Stimulated activated CD4-positive, alpha-beta T cell treated with anti-CD3 and anti-CD28 coated beads, Interleukin-15, amount 100 ng/mL, for 24 hours (primary cell): ENCODE measurements at regions not wholly inside any gene's neighbourhood (a gene's known extent, or its start where the extent isn't known, plus 50 kb on each side); places are given as distances from the start of the nearest gene placed in this dataset.

Experiments used
- DNase-seq: peaks from one replicate; pipeline ENCODE4 v3.0.0-alpha.2; 2020

DNA sequence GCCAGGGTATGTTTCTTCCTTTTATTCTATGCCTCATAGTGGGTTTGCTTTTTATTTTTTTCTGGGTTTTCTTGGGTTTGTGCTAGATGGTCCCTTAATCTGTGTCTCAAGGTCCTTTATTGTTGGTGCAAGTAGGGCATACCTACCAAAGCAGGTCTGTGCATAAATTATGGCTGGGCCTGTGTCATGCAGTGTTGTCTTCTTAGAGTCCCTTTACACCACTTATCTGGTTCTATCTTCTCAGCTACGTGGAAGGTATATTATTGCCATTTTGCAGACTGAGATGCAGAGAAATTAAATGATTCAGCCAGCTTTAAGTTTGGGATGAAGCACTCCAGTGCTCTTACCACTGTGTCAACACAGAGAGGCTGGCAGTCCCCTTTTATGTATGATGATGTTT lies 293.5 kb upstream of the SOX2 start:
- DNase-seq, result no peak

DNA sequence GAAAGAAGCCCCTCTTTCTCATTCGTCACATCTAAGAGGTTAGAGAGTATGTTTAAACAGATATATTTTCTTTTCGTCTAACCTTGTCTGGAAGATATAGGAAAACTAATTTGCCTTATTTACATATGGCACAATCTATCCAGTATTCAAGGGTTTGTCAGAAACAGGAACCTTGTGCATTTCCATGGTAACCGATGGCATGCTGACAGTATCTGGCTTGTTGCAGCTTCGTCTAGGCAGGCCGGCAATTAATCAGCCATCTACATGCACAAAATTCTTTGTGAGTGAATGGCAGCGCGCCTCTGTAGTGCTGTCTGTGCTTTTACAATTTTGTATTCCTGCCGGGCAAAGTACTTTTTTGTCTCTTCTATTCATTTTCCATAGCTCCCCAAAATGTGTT lies 294.0 kb upstream of the SOX2 start:
- no peak for DNase-seq

DNA sequence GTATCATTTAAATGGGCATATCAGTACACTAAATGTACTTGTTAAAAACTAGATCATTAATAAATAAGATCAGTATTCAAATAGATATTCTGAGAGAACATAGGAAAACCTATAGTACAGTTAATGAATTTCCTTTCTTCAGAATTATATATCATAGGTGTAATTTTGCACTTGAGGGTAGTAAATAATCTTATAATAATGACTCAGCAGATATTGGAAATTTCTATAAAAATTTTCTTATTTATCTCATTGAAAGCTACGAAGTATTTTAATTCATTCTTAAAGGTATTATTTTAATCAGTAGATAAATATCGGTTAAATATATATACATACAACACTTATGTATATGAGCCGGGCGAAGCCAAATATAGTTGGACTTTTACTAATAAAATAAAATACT lies 300.9 kb upstream of the SOX2 start:
- no peak for DNase-seq

DNA sequence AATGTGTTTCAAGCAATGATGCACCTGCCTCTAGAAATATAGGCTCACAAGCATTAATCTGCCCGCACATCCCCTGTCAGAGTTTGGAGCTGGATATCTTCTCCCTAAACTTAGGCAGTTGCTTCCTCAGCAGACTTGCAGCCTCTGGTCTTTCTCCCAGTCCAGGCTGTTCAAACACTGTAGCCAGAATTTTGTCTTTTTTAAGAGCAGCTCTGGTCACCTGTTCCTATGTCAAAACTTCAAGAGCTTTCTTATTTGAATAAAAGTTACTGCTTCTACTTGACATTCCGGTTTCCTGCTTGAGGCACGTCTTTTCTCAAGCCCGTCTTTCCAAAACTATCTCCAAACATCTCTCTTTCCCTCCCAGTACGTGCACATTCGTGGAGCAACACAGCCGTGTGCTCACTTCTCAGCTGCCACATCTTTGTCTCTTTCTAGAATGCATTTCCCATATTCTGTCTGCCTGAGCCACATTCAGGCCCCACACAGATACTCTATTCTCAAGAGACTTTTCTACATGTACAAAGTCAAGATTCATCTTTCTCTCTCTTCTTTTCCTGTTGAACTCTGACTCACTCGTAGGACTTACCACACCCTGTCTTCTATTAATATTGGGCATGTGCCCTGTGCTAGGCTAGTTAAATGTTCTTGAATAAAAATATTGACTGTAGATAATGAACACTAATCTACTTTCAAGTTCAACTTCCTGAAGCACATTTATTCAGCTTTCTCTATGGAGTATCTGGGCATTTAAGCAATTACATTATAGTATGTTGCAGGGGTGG lies 307.7 kb upstream of the SOX2 start:
- no peak for DNase-seq

DNA sequence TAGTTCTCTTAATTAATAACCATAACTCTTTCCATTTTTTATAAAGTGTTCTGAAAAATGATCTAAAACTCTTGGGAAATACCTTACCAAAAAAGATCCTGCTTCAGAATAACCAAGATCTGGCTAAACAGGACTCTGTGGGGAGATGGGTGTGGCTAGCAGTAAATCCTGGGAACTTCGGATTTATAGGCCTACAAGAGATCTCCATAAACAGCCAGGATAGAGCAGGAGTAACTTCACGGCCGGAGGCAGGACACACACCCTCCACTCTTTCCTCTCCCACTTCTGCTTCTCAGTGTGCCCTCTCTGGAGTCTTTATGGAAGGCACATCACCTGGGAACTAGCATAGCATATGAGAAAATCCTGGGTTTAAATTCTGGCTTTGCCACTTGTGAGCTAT lies 309.4 kb upstream of the SOX2 start:
- no peak for DNase-seq

DNA sequence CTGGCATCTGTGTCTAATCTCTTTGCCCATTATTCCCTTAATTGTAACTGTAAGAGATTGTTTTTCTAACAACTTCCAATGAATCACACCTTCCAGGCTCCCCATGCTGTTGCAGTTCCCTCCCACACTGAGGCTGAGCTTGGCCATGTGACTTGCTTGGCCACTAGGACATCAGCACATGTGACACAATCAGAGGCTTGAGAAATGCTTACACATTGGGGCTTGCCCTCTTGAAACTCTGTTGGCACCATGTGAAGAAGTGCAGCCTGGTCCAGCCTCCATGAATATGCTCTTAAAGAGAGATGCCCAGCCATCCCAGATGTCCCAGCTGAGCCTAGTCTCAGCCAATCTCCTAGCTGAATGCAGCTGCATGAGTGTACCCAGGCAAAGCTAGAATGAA lies 326.8 kb upstream of the SOX2 start:
- no peak for DNase-seq

DNA sequence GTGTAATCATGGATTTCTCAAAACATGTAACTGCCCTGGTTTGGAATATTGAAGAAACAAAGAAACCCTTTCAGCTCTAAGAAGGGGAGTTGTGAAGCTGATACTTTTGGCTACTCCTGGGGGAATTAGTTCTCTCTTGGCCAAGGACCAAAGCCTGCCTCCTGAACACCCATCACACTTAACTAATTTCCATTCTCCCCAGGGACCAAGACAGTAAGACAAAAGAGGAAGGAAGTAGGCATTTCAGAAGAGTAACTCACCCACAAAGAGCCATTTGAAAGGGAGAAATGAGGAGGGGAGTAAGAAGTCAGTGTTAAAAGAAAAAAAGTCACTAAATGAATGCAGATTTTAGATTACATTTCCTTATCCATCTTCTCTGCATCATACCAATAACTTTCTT lies 328.0 kb upstream of the SOX2 start:
- DNase-seq, result no peak

DNA sequence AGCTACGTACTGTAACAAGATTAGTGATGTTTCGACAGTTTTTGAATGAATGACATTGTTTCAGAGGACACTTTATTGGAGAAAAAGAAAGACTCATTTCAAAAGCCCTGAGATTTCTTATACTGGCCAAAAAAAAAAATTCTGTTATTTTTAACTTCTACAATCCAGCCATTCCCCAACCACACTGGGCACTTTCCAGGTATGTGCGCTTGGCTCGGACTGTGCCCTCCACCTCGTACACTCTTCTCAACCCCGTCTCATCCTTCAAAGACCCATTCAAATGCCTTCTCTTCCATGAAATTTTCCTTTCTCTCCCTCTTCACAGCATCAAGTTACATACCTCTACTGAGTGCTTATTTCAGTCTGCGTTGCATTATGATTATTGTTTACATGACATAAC lies 328.5 kb upstream of the SOX2 start:
- DNase-seq, result no peak

DNA sequence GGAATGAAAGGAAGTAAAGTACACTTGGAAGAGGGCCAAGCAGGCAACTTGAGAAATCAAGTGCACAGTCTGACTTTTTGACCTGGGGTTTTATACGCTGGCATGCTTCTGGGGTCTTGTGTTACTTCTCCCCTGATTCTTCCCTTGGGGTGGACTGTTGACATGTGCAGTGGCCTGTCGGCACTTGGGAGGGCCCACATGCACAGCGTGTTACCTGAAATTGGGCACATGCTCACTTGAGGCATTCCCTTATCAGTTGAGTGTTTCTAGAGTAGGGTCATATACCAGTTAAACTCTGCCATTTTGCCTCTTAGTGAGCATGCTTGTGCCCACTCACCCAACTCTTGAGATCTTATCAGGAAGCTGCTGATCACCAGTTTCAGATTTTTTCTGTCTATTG lies 329.1 kb upstream of the SOX2 start:
- no peak for DNase-seq

DNA sequence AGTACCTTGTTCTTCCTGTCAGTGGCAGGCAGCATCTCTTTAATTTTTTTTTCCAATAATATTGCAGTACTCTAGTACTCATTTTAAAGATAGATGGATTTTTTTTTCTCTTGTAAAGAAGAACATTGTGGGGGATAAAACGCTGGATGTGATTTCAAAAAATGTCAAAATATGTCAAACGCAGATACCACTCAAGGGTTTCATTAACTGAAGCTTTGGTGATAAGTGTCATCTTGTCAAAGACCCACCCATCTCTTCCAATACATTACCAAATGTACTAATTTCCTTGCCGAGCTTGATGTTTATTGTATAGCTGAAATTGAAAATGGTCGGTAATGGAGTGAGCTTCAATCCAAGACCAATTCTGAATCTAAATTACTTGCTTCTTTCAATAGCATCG lies 332.4 kb upstream of the SOX2 start:
- DNase-seq, result no peak

DNA sequence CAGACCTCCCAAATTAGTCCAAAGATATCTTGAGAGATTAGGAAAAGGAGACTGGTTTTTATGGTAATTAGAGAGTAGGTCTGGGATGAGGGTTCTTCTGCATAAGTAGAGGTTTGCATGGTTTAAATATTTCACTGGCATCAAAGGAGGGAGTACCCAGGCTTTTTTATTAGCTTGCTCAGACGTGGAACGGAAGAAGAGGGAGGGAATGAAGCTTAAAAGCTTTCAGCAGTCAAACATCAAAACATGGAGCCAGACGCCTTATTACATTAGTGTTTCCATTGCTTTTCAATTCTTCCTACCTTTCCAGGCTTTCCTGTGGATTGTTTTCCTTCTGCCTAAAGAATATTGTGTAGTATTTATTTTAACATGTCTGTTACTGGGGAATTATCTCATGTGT lies 342.1 kb upstream of the SOX2 start:
- DNase-seq, result no peak

DNA sequence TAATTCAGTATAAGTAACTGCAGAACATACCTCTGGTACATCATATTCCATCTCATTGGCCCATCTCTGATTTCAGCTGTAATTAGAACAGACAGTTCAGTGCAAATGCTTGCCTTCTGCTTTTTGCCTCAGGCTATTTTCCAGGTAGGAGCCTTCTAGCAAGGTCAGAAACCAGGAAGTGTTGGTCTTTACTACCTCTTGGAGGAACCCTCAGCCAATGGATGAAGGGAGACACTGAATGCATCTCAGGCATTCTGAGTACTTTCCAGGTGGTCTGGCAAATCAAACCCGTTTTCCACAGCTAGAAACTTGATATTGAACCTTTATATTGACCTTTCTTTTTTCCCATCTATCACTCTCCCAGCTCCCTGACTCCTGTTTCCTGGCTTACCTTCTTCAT lies 348.5 kb upstream of the SOX2 start:
- DNase-seq, result no peak

DNA sequence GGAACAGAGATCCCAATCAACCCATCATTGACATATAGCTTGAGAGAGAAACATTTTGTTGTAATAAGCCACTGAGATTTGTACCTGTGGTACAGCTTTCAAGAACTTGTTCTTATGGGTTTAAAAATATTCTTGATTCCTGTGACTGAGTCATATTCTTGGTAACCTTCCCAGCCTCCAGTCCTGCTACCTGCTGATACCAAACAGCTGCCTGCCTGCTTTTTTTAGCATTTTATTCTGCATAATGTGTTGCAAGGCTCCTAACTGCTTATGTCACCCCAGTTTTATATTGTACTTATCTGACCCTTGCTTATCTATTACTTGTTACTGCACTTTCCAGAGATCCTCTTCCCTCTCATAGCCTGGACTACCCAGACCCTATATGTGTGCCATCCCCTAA lies 349.3 kb upstream of the SOX2 start:
- DNase-seq, result no peak

DNA sequence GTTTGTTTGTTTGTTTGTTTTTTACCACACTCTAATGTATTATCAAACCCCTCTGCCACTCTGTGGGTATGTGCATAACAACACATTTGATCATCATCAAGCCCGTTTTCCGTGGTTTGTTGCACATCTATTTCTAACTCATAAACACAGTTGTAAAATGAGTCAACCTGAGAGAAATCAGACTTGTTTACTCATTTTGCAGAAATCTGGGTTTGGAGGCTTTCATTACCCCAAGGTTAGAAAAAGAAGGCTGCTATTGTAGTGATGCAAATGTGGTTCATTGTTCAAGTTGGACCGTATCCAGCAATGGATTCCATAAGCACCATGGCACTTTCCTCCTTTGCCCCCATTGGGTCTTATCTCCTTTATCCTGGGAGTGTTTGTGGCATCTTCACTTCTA lies 353.2 kb upstream of the SOX2 start:
- no peak for DNase-seq

DNA sequence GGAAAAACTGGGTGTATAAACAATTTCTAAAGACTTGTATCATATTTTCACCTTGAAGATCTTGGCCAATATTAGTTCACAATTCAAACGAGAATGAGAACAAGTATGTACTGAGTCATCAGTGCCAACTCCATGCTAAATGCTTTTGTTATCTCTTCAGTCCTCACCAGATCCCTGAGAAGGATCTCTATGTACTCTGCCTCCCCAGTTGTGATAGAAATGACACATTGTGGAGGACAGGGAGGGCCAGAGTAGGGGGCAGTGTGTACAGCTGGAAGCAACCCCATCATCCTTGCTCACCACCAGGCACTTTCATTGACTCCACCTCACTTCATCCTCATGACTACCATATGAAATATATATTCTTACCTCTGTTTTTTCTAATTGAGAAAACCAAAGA lies 353.7 kb upstream of the SOX2 start:
- DNase-seq, result no peak

DNA sequence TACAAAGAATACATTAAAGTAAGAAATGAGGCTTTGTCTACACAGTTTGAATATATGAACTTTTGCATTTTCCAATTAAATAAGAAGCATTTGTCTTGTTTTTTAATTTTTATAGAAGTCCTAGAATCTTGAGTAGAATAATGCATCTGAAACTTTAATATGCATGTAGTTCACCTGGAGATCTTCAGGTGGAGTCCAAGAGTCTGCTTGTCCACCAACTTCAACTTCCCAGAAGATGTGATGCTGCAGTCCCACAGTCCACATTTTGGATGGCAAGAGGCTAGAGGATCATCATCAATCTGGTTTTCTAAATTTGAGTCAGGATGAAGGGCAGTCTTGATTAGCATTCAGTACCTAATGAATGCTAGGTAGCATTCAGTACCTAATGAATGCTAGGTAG lies 357.6 kb upstream of the SOX2 start:
- DNase-seq, result no peak

DNA sequence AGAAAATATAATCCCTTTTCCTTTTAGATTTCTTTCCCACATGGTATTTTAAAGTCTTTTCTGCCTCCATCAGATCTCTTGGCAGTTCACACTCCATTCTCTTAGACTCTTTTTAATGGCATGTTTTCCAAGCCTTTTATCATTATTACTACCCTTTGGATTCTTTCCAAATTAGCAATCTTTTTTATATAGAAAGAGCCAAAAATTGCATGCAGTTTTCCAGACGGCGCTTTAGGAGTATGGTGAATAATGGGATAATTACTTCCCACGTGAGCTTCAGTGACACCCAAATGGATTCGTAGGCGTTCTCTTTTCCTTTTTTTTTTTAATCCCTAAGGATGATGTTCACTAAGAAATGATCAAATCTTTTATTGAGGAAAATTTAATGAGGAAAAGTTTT lies 354.8 kb upstream of the DNAJC19 start:
- no peak for DNase-seq

DNA sequence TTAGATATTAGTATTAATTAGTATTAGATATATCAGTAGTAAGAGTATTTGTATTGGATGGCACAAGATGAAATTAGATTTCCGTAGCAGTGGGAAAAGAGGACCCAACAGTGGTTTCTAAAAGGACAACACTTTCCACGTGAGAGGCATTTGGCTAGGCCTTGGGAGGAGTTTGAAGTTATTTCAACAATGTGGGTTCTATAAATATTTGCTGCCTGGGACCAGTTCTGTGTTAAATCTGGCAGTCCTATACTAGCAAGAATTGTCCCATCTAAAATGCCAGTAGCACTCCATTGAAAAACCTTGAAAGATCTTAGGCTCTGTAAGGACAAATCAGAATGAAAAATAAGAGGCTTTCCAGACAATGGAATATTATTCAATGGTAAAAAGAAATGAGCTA lies 347.1 kb upstream of the DNAJC19 start:
- DNase-seq, result no peak

DNA sequence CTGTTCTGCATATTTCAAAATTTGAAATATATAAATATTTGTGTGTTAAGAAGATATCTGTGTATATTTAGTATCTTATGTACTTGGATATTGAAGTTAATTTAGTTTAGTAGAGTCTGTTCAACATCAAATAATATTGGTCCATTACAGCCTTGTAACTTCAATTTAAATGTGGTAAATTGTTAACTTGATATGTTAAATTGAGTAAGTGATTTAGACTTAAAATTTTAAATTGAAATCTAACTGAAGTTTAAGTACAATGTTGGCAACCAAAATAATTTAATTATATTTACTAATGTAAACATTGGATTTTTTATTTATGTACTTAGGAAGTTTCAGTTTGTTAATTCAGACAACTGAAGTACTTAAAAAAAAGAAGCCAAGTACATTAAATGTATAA lies 343.9 kb upstream of the DNAJC19 start:
- DNase-seq, result no peak

DNA sequence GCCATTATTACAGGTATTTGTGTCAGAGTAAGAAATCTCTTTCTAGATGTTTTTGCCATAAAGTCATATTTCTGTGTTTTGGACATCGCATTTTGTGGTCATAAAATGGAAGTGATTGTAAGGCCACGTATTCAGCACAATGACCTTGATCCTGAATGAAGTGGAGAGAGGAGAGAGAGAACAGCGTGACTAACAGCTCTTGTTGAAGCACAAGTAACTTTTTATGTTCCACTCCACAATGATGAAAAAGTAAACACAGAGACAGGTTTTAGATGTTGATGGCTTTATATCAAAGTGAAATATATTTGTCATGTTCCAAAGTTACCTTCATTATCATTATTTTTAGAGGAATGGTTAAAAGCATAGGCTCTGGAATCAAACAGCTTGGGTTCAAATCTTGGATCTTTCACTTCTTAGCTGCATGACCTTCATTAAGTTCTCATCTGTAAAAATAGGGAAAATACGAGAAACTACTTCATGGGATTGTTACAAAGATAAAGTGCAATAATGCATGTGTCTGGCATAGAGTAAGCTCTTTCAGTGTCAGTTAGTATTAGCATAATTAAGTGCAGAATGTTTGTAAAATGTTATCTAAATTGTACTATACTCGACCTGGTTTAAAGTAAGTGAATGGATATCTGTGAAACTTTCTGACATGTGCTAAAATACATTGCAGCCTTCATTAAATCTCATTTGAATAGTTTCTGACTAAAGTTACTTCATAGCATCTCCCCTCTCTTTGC lies 341.5 kb upstream of the DNAJC19 start:
- DNase-seq, result no peak

DNA sequence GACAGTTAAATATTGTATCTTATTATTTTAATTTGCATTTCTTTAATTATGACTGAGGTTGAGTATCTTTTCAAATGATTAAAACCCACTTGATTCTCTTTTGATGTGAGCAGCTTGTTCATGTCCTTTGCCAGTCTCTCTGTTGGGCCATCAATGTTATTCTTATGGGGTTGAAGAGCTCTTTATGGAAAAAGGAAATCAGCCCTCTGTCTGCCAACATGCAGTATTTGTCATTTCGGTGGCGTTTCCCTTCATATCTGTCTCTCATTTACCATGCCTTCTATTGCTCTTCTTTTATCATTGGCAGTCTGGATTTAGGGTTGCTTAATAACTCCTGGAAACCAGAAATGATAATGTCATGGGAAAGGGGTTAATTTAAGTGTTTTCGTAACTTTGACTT lies 340.7 kb upstream of the DNAJC19 start:
- DNase-seq, result no peak

DNA sequence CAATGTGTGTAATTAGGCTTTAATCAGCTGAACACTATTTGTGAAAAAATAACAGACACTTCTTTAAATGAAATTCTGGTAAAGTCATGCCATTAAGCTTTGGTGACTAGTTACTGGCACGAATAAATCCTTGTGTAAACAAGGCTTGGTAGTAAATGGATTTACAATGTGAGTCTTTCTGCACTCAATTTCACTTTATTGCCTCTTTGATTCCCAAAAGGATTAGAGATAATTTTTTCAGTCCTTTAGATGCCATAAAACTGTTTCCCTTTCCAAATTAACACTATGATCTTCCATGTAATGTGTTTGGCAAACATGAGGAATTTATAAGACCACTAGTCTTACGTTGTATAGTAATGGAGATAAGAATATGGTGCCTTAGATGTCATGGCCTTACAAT lies 339.5 kb upstream of the DNAJC19 start:
- no peak for DNase-seq

DNA sequence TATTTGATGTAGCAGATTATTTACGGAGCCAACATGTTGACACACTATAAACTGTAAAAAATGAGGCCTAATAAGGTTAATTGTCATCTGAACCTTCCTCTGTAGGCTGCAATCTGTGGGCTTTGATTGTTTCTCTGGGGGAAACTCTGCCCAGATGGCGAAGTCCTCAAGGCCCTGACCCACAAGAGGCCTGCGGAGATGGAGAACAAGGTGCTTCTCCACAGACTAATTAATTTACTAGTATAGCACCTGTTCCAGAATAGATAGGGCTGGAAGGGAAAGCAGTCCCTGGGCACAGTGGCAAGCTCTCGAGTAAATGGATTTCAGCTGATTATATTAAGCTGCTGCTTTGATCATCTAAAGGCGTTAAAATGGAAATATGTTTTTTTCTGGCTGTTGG lies 338.8 kb upstream of the DNAJC19 start:
- DNase-seq, result no peak

DNA sequence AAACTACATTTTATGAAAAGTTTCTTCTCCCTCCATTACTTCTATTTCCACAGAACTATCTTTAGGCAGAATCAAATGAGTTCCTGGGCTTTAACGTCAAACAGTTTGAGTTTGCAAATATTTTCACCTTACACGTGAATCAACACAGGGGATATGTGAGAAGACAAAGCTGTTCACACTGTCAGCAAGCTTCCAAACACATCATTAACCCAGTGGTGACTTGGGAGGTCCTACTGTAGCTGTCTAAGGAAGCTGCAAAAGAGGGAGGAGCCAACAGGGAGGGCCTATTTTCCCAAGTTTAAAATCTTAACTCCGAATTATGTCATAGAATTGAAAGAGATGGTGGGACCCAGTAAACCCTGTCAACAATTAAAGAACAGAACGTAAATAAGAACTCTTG lies 337.8 kb upstream of the DNAJC19 start:
- DNase-seq, result no peak

DNA sequence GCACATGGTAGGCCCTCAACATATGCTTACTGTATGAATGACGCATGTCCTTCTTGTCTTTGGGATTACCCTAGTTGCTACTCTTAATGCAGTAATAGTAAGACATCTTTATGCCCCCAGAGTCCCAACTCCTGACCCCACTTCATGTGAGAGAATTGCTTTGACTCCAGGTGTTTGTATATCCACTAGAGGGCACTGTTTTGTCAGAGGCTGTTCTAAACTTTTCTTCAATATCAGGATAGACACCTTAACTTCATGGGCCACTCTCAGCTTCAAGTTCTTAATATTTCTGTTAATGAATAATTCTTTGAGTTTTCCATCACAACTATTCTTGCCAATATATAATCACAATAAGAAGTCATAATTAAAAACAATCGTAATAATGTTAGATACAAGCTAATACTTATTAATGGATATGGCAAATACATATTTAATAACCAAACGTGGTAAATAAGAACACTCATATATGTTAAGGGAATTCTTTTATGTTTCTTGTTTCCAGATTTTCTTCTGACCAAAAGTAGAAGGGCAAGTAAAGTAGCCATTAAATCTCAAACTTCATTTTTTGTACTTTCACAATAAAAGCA lies 337.2 kb upstream of the DNAJC19 start:
- DNase-seq, result no peak
